PFSK-1 (cell line): ENCODE measurements at regions not wholly inside any gene's neighbourhood (a gene's known extent, or its start where the extent isn't known, plus 50 kb on each side); places are given as distances from the start of the nearest gene placed in this dataset.

Source experiments
- FOXP2 ChIP-seq: optimal IDR thresholded peaks from 2 replicates; pipeline ENCODE3; 2011; ENCODE audit warnings: borderline replicate concordance, control low read depth, inconsistent platforms; ENCODE audit not compliant: insufficient read depth; ENCODE audit errors: extremely low read length, extremely low read depth
- POLR2AphosphoS5 ChIP-seq: IDR thresholded peaks from 2 replicates; pipeline ENCODE4 v1.6.1; 2012; ENCODE audit warnings: low read depth, mild to moderate bottlenecking, control low read depth, low read length, moderate library complexity
- SIN3A ChIP-seq: IDR thresholded peaks from 2 replicates; pipeline ENCODE4 v1.6.1; 2012; ENCODE audit warnings: mild to moderate bottlenecking, low read length, moderate library complexity, borderline replicate concordance; ENCODE audit not compliant: insufficient read depth
- TAF1 ChIP-seq: IDR thresholded peaks from 2 replicates; pipeline ENCODE4 v1.6.1; 2012; ENCODE audit warnings: low read length, control low read depth, borderline replicate concordance; ENCODE audit not compliant: insufficient read depth
- TF ChIP-seq, protein P1 (sequence below), 2 experiments: IDR thresholded peaks; 2 replicates each; pipeline versions ENCODE4 v1.6.1 to v1.8.0; 2011 to 2012; ENCODE audit warnings: low read depth in 2 of 2, low read length in 2 of 2, control low read depth in 1 of 2, inconsistent platforms in 1 of 2, mild to moderate bottlenecking in 1 of 2, moderate library complexity in 1 of 2; ENCODE audit not compliant: insufficient read depth in 1 of 2

- TF ChIP-seq, protein P1, sequence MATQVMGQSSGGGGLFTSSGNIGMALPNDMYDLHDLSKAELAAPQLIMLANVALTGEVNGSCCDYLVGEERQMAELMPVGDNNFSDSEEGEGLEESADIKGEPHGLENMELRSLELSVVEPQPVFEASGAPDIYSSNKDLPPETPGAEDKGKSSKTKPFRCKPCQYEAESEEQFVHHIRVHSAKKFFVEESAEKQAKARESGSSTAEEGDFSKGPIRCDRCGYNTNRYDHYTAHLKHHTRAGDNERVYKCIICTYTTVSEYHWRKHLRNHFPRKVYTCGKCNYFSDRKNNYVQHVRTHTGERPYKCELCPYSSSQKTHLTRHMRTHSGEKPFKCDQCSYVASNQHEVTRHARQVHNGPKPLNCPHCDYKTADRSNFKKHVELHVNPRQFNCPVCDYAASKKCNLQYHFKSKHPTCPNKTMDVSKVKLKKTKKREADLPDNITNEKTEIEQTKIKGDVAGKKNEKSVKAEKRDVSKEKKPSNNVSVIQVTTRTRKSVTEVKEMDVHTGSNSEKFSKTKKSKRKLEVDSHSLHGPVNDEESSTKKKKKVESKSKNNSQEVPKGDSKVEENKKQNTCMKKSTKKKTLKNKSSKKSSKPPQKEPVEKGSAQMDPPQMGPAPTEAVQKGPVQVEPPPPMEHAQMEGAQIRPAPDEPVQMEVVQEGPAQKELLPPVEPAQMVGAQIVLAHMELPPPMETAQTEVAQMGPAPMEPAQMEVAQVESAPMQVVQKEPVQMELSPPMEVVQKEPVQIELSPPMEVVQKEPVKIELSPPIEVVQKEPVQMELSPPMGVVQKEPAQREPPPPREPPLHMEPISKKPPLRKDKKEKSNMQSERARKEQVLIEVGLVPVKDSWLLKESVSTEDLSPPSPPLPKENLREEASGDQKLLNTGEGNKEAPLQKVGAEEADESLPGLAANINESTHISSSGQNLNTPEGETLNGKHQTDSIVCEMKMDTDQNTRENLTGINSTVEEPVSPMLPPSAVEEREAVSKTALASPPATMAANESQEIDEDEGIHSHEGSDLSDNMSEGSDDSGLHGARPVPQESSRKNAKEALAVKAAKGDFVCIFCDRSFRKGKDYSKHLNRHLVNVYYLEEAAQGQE (IDR thresholded peaks at IDR 0.05; ENCODE audit: insufficient read depth in 1 of 2, low read depth in 2 of 2, low read length in 2 of 2), result no peak
- no peak for TF ChIP-seq SIN3A
- TF ChIP-seq POLR2AphosphoS5, result no peak
- TF ChIP-seq TAF1, result no peak
- TF ChIP-seq FOXP2, result no peak
Observed at GRCh38 chr22:34769361-34769760, 296.6 kb upstream of the ISX start.
